ENCODE measurements at regions not wholly inside any gene's neighbourhood (a gene's known extent, or its start where the extent isn't known, plus 50 kb on each side); places are given as distances from the start of the nearest gene placed in this dataset.

DNA sequence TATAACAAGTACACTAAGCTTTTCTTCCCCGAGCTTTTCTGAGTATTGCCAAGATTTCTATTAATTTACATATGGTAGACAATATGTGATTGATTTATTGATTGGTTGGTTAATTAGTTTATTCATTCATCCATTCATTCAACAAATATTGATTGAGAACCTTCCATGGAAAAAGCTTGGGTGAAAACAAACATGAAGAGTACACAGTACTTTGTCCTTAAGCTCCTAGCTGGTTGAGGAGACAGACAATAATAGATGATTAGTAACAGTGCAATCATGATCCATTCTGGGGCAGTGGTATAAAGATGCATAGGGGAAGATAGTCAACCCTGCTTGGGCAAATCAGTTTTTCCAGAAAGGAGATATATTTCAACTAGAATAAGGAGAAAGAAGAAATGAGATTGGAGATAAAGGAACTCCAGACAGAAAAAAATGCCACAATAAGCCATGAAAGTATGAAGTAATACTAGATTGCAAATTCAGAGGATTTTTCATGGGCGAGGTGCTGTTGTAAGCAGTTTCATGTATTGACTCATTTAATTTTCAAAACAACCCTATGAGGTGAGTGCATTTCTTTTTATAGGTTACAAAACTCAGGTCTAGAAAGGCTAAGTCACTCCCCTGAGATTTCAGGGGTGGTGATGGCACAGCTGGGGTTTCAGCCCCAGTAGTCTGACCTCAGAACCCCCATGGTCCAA, 129.5 kb downstream of the RND3 start:
- H3K4me2 ChIP-seq (ENCODE audit: low read length), result no peak overlapping the region
- H3K4me1 ChIP-seq (ENCODE audit: insufficient read depth, low read length, severe bottlenecking), result no peaks in the 10 kb centered on the region
- TF ChIP-seq EZH2 (IDR thresholded peaks at IDR 0.05; ENCODE audit: borderline replicate concordance, low read length), result no peak
- TF ChIP-seq, protein P1, sequence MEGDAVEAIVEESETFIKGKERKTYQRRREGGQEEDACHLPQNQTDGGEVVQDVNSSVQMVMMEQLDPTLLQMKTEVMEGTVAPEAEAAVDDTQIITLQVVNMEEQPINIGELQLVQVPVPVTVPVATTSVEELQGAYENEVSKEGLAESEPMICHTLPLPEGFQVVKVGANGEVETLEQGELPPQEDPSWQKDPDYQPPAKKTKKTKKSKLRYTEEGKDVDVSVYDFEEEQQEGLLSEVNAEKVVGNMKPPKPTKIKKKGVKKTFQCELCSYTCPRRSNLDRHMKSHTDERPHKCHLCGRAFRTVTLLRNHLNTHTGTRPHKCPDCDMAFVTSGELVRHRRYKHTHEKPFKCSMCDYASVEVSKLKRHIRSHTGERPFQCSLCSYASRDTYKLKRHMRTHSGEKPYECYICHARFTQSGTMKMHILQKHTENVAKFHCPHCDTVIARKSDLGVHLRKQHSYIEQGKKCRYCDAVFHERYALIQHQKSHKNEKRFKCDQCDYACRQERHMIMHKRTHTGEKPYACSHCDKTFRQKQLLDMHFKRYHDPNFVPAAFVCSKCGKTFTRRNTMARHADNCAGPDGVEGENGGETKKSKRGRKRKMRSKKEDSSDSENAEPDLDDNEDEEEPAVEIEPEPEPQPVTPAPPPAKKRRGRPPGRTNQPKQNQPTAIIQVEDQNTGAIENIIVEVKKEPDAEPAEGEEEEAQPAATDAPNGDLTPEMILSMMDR (IDR thresholded peaks at IDR 0.05; ENCODE audit: low read length), result no peak
- H3K79me2 ChIP-seq (ENCODE audit: insufficient read depth, low read length), result no peaks in the 10 kb centered on the region
- no peaks in the 10 kb centered on the region for H3K9me3 ChIP-seq (ENCODE audit: low read length)
- H4K20me1 ChIP-seq (ENCODE audit: insufficient read depth, low read length), result no peaks in the 10 kb centered on the region
- H3F3A ChIP-seq (ENCODE audit: insufficient read depth, low read length), result no peaks in the 10 kb centered on the region
- H3K4me3 ChIP-seq (ENCODE audit: low read depth, low read length, poor library complexity, severe bottlenecking), result no peak overlapping the region
- no peaks in the 10 kb centered on the region for H3K9me2 ChIP-seq (ENCODE audit: low read depth, low read length)
- no peak overlapping the region for H3K27ac ChIP-seq (ENCODE audit: low read depth, low read length, poor library complexity, severe bottlenecking)
- H3K9ac ChIP-seq (ENCODE audit: low read length), result no peak overlapping the region
- no peaks in the 10 kb centered on the region for H3K27me3 ChIP-seq (ENCODE audit: insufficient read depth, low read length)
- H2AFZ ChIP-seq (ENCODE audit: low read length), result no peak overlapping the region
- no peaks in the 10 kb centered on the region for H3K36me3 ChIP-seq (ENCODE audit: insufficient read depth, low read length)

GRCh38 chr2:150355440-150355839, 132.0 kb downstream of the RND3 start:
- no peaks in the 10 kb centered on the region for H4K20me1 ChIP-seq (ENCODE audit: insufficient read depth, low read length)
- H3K9ac ChIP-seq (ENCODE audit: low read length), result no peak overlapping the region
- no peak overlapping the region for H3K4me3 ChIP-seq (ENCODE audit: low read depth, low read length, poor library complexity, severe bottlenecking)
- no peaks in the 10 kb centered on the region for H3K79me2 ChIP-seq (ENCODE audit: insufficient read depth, low read length)
- TF ChIP-seq EZH2 (IDR thresholded peaks at IDR 0.05; ENCODE audit: borderline replicate concordance, low read length), result no peak
- TF ChIP-seq, protein P1 (IDR thresholded peaks at IDR 0.05; ENCODE audit: low read length), result no peak
- no peaks in the 10 kb centered on the region for H3K4me1 ChIP-seq (ENCODE audit: insufficient read depth, low read length, severe bottlenecking)
- H3K27ac ChIP-seq (ENCODE audit: low read depth, low read length, poor library complexity, severe bottlenecking), result no peak overlapping the region
- H3K36me3 ChIP-seq (ENCODE audit: insufficient read depth, low read length), result no peaks in the 10 kb centered on the region
- no peak overlapping the region for H3K4me2 ChIP-seq (ENCODE audit: low read length)
- H3K27me3 ChIP-seq (ENCODE audit: insufficient read depth, low read length), result no peaks in the 10 kb centered on the region
- H3K9me3 ChIP-seq (ENCODE audit: low read length), result no peaks in the 10 kb centered on the region
- no peaks in the 10 kb centered on the region for H3K9me2 ChIP-seq (ENCODE audit: low read depth, low read length)
- no peaks in the 10 kb centered on the region for H3F3A ChIP-seq (ENCODE audit: insufficient read depth, low read length)
- no peak overlapping the region for H2AFZ ChIP-seq (ENCODE audit: low read length)

DNA sequence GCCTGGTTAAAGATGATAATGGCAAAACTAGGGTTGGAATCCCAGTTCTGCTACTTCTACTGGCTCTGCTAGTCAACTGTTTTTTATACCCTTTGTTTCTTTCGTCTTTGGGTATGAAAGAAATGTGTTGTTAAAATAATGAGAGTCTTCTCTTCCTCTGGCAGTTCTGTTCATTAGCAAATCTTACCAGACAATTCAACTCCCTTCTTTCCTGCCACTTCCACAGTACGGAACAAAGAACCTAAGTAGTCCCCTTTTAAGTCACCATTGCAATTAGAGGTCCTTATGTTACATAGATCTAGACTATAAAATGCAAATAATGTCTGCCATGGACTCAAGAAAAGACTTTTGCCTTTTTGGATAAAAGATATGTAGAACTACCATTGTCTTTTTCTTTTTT, 134.1 kb downstream of the RND3 start:
- H3K4me1 ChIP-seq (ENCODE audit: insufficient read depth, low read length, severe bottlenecking), result no peaks in the 10 kb centered on the region
- no peak overlapping the region for H2AFZ ChIP-seq (ENCODE audit: low read length)
- no peaks in the 10 kb centered on the region for H3K79me2 ChIP-seq (ENCODE audit: insufficient read depth, low read length)
- no peaks in the 10 kb centered on the region for H3F3A ChIP-seq (ENCODE audit: insufficient read depth, low read length)
- TF ChIP-seq, protein P1 (IDR thresholded peaks at IDR 0.05; ENCODE audit: low read length), result no peak
- TF ChIP-seq EZH2 (IDR thresholded peaks at IDR 0.05; ENCODE audit: borderline replicate concordance, low read length), result no peak
- H4K20me1 ChIP-seq (ENCODE audit: insufficient read depth, low read length), result no peaks in the 10 kb centered on the region
- H3K36me3 ChIP-seq (ENCODE audit: insufficient read depth, low read length), result no peaks in the 10 kb centered on the region
- no peaks in the 10 kb centered on the region for H3K27me3 ChIP-seq (ENCODE audit: insufficient read depth, low read length)
- no peaks in the 10 kb centered on the region for H3K9me2 ChIP-seq (ENCODE audit: low read depth, low read length)
- no peak overlapping the region for H3K27ac ChIP-seq (ENCODE audit: low read depth, low read length, poor library complexity, severe bottlenecking)
- H3K9ac ChIP-seq (ENCODE audit: low read length), result no peak overlapping the region
- H3K9me3 ChIP-seq (ENCODE audit: low read length), result no peaks in the 10 kb centered on the region
- H3K4me2 ChIP-seq (ENCODE audit: low read length), result no peak overlapping the region
- no peak overlapping the region for H3K4me3 ChIP-seq (ENCODE audit: low read depth, low read length, poor library complexity, severe bottlenecking)
